ENCODE measurements at regions not wholly inside any gene's neighbourhood (a gene's known extent, or its start where the extent isn't known, plus 50 kb on each side); places are given as distances from the start of the nearest gene placed in this dataset.

GRCh38 chr10:52993109-52993508 lies 220.5 kb upstream of the MBL2 start:
- Histone ChIP-seq H4K91ac (ENCODE audit: insufficient read length, low read depth, low read length) (no peak overlapping the region), H3K18ac (ENCODE audit: insufficient read length, low read depth, low read length) (no peak overlapping the region), H3K4me2 (ENCODE audit: insufficient read depth, insufficient read length, low read length) (no peak overlapping the region), H3K14ac (ENCODE audit: insufficient read depth, low read length) (no peak overlapping the region), H2BK12ac (ENCODE audit: insufficient read length, low read depth, low read length) (no peak overlapping the region), H4K8ac (replicated peaks; ENCODE audit: insufficient read length, low read depth, low read length) (no peak overlapping the region), H3K27ac (ENCODE audit: insufficient read length, low read depth, low read length) (no peak overlapping the region), H3K9ac (ENCODE audit: extremely low read depth, insufficient read length, low read length) (no peak overlapping the region), H3K9me3 (ENCODE audit: control insufficient read depth, low read depth, low read length) (no peaks in the 10 kb centered on the region), H2AFZ (ENCODE audit: low read length) (no peak overlapping the region), H2BK5ac (ENCODE audit: insufficient read length, low read length) (no peak overlapping the region), H3K27me3 (ENCODE audit: insufficient read depth, low read length) (no peaks in the 10 kb centered on the region), H3K56ac (ENCODE audit: insufficient read length, low read depth, low read length) (no peak overlapping the region), H3K4me1 (ENCODE audit: insufficient read depth, low read length) (no peaks in the 10 kb centered on the region), H3T11ph (ENCODE audit: low read length) (no peak overlapping the region), H3K4ac (ENCODE audit: low read depth, low read length) (no peak overlapping the region), H2BK120ac (ENCODE audit: low read depth, low read length, poor library complexity, severe bottlenecking) (no peak overlapping the region), H3K23me2 (ENCODE audit: insufficient read length, low read depth, low read length, poor library complexity, severe bottlenecking) (no peaks in the 10 kb centered on the region), H2BK15ac (ENCODE audit: low read depth, low read length) (no peak overlapping the region), H2AK5ac (ENCODE audit: insufficient read length, low read length) (no peak overlapping the region), H4K5ac (ENCODE audit: insufficient read length, low read depth, low read length) (no peak overlapping the region), H4K20me1 (ENCODE audit: control insufficient read depth, insufficient read depth, insufficient read length) (no peaks in the 10 kb centered on the region), H2BK20ac (ENCODE audit: low read depth, low read length, poor library complexity, severe bottlenecking) (no peak overlapping the region), H3K79me1 (ENCODE audit: insufficient read depth, low read depth, low read length, poor library complexity, severe bottlenecking) (no peaks in the 10 kb centered on the region), H3K79me2 (ENCODE audit: insufficient read depth, low read length) (no peaks in the 10 kb centered on the region), H3K23ac (ENCODE audit: insufficient read length, low read depth, low read length) (no peak overlapping the region)
- no peak for TF ChIP-seq CTCF (conservative IDR thresholded peaks at IDR 0.05)
- no peak overlapping the region for H3K27ac Mint-ChIP-seq
- WGBS (ENCODE audit: extremely low coverage, insufficient read length, low lambda C conversion rate): no CpG with 5 or more reads among the region's 3 CpGs
- no peak overlapping the region for H3K4me3 Mint-ChIP-seq
- H3K27me3 Mint-ChIP-seq (ENCODE audit: low read depth): no peaks in the 10 kb centered on the region
- DNase-seq: no peak
- H3K4me1 Mint-ChIP-seq: peaks cover 9 to 10% of the 10 kb centered on the region in 2 experiments
- H3K36me3 Mint-ChIP-seq (ENCODE audit: insufficient read depth in 1 of 3, low read depth in 3 of 3): peaks cover 16 to 30% (median 17%) of the 10 kb centered on the region in 3 experiments
- peaks cover 5 to 17% of the 10 kb centered on the region in 2 experiments for H3K9me3 Mint-ChIP-seq
